GM21515 (cell line): ENCODE measurements at regions not wholly inside any gene's neighbourhood (a gene's known extent, or its start where the extent isn't known, plus 50 kb on each side); places are given as distances from the start of the nearest gene placed in this dataset.

ENCODE experiments used
- ATAC-seq: cut with Tn5 transposase; IDR thresholded peaks from one replicate; pipeline ENCODE4 v1.9.1; 2021; ENCODE audit not compliant: unreplicated experiment

DNA sequence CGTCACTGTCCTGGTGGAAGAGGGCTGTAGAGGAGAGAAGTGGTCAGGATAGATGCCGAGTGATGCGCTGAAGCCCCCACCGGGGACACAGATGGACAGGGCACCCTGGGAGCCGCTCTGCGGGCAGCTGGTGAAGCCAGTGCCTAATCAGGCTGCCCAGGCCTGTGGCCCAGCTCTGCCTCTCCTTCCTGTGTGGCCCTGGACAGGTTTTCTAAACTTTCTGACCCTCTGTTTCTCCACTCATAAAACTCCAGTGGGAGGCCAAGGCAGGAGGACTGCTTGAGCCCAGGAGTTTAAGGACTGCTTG, 86.1 kb downstream of the C5orf15 start:
- ATAC-seq = no peak

GRCh38 chr5:133881576-133882388, 86.6 kb downstream of the C5orf15 start:
- ATAC-seq = no peak

DNA sequence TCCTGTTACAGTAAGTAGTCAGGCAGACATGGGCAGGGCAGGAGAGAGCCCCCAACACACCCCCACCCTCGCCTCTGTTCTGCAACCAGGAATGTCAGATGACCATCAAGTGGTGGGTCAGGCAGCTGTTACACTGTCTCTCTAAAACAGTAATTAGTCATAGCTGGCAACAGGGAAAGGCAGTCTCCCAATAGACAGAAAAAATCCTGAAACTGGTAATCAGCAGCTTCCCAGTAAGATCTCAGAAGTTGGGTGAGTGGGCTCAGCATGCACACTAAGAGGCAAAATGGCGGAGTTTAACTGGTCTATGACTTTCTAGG, 90.2 kb downstream of the C5orf15 start:
- ATAC-seq = no peak

- ATAC-seq = no peak
Measured at GRCh38 chr5:133877351-133878235, 90.8 kb downstream of the C5orf15 start.

- no peak for ATAC-seq
Measured at GRCh38 chr5:133876266-133876665, 92.2 kb downstream of the C5orf15 start.

- no peak for ATAC-seq
Measured at GRCh38 chr5:133875179-133875578, 93.2 kb downstream of the C5orf15 start.

DNA sequence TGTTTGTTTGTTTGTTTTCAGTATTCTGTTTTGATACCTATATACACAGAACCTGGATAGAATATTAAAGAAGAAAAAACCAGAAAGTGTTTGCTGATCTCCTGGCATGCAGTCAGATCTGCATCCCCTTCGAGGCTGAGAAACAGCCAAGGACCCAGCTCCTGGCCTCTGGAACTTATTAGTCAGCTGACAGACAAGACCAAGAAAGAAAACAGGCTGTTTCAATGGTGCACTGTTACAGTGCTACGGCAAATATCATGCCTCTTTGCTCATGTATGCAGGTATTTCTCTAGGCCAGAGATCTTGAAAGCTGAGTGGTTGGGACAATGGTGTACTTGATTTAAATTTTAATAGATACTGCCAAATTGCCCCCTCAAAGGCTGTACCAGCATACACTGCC, 95.0 kb downstream of the C5orf15 start:
- no peak for ATAC-seq

DNA sequence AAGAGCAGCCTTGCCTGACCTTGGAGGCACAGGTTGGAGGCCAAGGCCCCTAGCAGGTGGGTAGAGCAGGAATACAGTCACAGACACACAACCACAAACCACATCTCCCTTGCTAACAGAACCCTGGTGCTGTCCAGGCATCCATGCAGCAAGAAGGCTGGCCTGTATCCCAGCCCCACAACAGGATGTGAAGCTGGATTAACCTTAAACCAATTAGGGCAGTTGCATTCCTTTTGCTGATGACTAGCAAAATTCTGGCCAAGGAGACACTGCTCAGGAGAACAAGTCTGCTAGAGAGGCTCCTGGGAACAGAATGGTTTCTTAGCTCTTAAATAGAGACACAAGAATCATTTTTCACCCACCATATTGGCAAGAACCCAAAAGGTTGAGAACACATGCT, 97.8 kb downstream of the C5orf15 start:
- ATAC-seq = no peak

- ATAC-seq = no peak
Measured at GRCh38 chr5:133869519-133870335, 98.7 kb downstream of the C5orf15 start.

DNA sequence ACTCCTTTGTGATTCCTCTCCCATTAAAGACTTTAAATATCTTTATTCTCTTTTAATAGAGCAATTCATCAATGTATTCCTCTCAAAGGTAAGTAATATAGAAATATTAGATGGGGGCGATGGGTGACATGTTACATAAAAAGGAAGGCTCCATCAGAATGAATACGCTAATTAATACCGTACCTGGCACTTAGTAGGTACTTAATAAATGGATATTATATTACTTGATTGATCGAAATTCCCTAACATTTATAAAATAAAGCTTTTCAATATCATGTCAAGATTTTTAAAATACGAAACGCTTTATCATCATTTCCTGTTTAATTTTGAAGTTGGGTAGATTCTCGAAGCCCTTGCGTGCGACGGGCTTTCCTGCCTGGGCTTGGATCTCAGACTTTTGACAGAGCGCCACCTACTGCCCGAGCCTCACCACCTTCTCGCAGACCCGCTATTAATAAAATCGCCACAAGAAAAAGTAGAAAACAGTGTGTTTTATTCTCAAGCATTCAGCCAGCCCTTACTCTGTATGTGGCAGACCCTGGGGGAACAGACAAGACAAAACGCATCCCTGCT, 99.4 kb downstream of the C5orf15 start:
- no peak for ATAC-seq

GRCh38 chr5:133867851-133868545, 100.4 kb downstream of the C5orf15 start:
- no peak for ATAC-seq

GRCh38 chr5:133867341-133867740, 101.1 kb downstream of the C5orf15 start:
- no peak for ATAC-seq

DNA sequence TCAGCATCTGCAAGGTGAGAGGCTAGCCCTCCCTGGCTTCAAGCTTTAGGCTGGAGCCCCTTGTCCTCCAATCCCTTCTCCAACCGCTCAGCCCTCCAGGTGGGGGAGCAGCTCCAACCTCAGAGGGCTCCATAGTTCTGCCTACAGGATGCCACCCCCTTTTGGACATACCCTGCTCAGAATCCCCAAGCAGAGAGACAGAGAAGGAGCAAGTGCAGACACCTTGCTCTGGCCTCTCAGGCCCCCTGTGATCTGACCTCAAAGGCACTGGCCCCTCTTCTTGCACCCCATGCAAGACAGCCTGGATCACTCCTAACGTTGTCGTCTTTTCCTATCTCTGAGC, 101.6 kb downstream of the C5orf15 start:
- no peak for ATAC-seq

GRCh38 chr5:133866160-133866902, 102.1 kb downstream of the C5orf15 start:
- ATAC-seq = no peak

DNA sequence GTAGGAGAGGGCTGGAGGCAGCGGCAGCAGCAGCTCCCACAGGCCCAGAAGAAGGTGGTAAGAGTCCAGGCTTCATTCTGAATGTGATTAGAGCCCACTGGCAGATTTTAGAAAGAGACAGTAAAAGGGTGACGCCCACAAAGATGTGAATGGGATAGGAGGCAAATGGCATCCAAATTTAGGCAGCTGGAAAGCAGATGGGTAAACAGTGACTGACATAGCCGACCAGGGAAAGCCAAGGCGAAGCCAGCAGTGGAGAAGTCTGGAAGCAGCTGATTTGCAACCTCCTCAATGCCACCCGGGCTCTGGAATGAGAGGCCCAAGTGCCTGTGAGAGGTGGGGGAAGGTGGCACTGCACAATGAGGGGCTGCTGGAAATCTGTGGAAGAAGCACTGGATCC, 103.3 kb downstream of the C5orf15 start:
- no peak for ATAC-seq

GRCh38 chr5:133864711-133865110, 103.7 kb downstream of the C5orf15 start:
- no peak for ATAC-seq

DNA sequence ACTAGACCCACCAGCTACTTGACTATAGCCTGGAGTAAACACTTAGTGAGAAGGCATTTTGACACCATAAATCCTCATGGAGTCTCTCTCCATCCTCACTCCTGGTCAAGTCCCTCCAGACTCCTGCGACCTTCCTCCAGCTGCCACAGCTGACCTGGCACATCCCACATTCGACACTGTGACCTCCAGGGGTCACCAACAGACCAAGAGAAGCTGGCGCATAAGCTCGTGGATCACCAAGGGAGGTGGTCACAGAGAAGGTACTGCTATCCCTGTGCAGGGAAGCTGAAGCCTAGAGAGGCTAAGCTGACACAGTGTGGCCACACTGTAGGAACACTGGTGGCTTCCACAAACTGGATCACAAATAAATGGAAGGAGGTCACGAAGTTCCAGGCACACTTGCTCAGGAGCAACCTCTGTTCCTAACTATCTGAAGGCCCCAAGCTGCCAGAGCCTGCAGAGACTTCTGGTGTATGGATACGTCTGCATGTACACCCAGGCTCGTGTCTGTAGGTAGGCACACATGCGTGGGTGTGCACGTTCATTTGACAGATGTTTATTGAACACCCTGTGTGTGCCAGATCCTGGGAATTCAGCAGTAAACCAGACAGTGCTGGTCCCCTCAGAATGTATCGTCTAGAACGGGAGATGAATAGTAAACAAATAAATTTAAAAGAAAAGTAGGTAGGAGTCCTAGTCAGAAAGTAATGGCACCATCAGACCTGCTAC, 104.4 kb downstream of the C5orf15 start:
- ATAC-seq = no peak

GRCh38 chr5:133861161-133861737, 107.2 kb downstream of the C5orf15 start:
- no peak for ATAC-seq

GRCh38 chr5:133859073-133859472, 109.4 kb downstream of the C5orf15 start:
- ATAC-seq = no peak
